ENCODE measurements at regions not wholly inside any gene's neighbourhood (a gene's known extent, or its start where the extent isn't known, plus 50 kb on each side); places are given as distances from the start of the nearest gene placed in this dataset.

DNA sequence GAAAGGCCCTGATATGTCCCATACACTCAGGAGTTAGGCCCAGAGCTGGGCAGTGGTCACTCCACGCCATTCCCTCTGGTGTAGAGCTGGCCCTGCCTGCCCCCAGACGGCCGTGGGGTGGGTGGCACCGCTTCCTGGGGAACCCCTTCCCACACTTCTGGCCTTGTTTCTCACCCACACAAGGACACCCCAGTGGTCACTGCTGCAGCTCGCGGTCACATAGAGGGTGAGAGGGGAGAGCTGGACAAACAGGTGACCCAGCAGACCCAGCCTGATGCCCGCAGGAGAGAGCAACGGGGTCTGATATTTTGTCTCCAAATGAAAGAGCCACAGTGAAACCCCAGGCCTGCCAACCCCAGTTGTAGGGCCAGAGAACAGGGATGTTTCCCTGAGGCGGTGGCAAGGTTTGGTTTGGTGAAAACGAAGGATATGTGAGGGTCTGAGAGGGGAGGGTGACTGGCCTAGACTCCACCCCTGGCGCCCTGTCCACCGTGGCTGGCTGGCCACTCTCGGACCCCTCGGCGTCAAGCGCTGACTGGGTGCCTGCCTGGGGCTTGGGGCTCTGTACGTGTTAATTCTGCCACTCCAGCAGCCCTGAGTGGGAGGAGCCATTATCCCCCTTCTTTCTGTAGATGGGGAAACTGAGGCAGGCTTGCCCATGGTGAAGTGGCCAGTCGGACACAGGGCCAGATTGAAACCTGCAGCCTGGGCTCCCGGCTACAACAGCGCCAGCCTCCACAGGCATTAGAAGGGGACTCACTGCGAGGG is 71.0 kb upstream of the PPARA start:
- DNase-seq = no peak

- DNase-seq = no peak
Measured at GRCh38 chr22:46079861-46080821, 70.2 kb upstream of the PPARA start.

DNA sequence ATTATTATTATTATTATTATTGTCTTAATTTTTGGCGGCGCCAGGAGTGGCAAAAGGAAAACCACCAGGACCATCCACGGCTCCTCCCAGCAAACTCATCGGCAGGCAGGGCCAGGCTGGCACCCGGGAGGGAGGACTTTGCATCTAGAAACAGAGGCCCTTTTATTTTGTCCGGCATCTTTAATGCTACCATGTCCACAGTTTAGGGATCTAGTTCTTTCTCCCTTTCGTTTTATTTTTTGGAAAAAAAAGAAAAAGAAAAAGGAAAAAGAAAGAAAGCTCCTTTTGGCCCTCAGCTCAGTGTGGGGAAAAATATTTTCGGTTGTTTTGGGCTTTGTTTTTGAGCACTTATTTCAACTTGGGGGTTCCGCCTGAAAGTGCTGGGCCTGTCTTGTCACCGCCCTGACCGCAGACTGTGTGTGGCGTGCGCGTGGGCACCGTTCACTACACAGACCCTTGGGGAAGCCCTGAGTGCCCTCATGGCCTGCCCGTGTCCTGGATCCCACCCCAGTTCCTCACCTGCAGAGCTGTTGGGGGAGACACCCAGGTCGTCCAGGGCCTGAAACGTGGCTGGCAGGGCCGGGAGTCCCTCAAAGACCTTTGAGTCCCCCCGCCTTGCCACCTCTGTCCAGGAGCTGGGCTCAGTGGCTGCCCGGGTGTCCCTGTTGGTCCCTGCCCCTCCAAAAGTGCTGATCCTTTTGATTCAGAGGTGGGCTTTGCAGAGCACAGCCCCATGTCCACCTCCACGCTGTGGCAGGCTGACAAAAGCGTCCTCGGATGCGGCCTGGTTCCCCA is 69.1 kb upstream of the PPARA start:
- DNase-seq = no peak

DNA sequence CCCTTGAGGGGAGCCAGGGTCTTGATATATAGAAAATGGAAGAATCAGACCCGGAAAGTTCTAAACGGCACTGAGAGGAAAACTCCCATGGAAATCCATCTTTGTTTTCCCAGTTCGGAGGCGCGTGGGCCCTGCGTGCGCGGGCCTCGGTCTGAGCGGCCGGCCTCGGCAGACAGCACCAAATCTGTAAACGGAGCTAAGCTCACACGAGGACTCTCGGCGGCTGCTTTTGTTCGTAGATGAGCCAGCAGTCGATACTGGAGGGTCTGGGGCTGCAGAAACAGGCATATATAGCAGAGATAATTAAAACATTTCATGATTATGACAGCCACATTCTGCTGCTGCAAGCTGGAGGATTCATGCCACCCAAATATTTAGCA is 68.5 kb upstream of the PPARA start:
- DNase-seq = no peak

GRCh38 chr22:46082633-46083032 is 67.7 kb upstream of the PPARA start:
- no peak for DNase-seq

GRCh38 chr22:46083383-46084350 is 66.7 kb upstream of the PPARA start:
- no peak for DNase-seq

DNA sequence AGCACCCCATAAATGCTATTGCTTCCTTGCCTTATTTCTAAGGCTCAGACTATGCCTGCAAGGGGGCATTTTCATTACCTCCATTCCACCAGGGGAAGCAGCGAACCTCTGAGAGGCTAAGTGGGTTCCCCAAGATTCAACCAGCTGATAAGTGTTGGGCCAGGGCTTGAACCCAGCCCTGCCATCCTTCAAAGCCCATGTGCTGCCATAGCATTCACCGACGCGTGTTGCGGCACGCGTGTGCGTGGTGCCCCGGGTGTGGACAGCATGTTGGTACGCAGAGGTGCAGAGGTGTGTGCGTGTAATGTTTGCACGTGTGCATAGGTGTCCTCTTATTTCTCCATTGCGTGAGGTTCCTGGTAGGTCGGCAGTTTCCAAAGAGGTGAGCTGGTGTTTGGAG is 66.0 kb upstream of the PPARA start:
- DNase-seq = no peak

DNA sequence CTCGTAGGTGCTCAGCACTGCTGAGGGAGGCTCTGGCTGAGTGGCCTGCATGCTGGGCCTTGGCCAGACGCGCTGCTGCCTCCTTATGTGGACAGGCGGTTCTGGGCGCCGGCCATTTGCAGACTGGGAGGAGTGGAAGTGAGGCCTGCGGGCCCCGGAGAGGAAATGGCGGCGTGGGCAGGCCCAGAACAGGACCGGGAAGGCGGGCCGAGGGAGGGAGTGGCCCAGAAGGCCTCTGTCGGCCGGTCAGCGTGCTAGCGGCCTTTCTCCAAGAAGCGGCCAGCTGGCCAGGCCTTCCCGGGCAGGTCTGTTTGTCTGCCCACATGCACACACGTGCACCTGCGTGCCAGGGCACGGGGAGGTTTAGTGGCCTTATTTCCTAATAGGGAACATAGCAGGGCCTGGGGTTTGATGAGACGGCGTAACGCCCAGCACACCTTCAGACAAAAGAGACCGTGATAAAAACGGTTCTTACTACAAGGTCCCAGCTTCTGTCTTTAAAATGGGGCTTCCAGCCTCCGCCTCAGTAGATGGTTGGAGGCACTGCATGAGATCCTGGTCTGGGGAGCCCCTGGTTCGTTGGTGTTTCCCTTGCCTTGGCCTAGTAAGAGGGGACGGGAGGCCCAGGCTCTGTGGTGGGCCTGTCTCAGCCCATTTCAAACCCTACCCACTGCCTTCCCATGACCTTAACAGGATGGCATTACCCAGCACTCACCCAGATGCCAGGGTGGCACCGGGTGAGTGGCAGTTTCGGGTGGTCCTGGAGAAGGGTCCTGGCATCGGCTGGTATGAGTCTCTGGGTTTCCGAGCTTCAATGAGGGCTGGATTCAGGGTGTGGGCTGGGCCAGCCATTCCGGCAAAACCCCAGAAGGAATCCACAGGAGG is 65.1 kb upstream of the PPARA start:
- no peak for DNase-seq

DNA sequence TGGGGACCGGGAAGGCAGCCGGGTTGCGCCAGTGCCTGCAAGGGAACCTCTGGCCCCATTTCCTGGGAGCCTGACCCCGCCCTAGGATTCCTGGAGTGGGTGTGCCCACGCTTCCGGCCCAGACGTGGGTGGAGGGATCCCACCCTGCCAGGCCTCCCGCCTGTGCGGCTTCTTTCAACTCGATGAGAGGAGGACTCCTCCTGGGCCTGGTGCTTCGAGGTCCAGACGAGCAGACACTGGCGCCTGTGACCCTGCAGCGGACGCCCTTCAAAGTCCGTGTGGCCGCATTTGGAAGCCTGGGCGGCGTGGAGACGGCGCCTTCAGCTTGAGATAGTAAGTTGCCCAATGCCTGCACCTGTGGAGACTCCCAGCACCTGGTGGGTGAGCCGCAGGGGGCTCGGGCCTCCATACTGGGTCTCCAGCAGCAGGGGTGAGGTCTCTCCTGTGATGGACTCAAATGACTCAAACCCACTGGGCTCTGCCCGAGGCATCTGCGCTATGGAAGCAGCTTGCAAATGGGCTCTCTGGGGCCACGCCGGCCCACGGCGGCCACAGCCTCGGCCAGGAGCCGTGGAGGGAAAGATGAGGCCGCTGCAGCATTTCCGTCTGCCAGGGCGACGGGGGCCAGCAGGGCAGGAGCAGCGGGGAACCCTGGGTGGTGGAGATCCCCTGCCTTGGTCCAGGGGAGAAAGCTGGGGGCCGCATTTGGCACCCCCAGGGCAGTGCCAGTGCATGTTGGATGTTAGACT is 64.3 kb upstream of the PPARA start:
- DNase-seq = no peak

- DNase-seq = no peak
Measured at GRCh38 chr22:46086577-46087335, 63.6 kb upstream of the PPARA start.

DNA sequence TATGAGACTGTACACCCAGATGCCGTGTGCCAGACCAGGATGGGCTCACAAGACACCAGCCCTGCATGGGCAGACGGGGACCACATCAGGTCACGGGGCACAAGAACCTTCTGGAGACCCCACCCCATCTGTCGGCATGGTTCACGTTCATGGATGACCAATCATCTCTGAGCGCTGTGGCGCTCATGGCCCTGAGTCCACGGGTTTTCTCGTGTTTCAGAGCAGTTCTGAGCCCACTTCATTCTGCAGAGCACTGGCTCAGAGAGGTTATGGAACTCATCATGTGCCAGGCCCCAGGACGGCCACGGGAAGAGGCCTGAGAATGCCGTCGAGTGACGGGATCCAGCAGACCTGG is 63.0 kb upstream of the PPARA start:
- no peak for DNase-seq

DNA sequence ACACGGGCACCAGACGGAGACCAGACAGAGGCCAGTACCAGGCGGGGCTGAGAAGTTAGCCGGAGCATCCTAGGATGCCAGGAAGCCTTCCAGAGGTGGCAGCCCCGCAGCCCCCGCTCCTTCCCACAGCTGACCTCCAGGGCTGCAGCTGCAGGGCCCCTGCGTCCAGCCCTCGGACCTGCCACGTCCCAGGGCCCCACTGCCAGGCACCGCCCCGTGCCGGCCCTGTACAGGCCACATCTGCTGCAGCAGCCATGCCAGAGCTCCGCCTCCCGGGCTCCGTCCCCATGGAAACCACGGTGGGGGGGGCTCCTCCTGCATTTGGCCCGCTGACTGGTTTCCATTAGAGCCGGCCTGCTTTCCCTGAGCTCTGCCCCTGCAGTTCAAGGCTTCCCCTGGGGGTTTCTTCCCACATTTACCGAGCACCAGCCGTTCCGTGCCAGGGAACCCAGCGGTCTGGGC is 62.5 kb upstream of the PPARA start:
- DNase-seq = no peak

GRCh38 chr22:46088541-46089311 is 61.6 kb upstream of the PPARA start:
- DNase-seq = no peak

DNA sequence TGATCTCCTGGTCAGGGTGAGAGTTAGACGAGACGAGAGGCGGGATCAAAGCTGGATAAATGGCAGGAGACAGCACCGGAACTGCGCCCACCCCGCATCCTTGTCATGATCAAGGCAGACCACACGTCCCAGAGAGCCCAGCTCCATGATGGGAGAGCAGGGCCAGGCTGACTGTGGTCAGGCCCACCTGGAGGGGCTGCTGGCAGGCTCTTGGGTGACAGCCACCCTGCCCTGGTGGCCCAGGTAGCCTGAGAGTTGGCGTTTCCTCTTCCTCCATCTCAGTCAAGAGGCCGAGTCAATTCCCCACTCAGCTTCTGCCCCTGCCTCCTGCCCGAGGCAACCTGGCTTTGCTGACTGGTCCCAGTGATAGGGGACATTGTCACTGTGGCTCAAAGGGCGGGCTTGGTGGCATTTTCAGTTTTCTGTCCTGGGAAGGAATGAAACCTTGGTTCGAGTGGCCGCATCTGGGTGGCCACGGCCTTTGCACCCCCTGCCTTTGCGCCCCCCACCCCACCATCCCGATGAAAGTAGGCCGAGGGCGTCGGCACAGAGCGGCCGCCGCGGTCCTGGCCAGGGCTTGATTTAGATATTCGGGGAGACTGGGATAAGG is 60.8 kb upstream of the PPARA start:
- no peak for DNase-seq

- DNase-seq = no peak
Measured at GRCh38 chr22:46090036-46090591, 60.2 kb upstream of the PPARA start.

DNA sequence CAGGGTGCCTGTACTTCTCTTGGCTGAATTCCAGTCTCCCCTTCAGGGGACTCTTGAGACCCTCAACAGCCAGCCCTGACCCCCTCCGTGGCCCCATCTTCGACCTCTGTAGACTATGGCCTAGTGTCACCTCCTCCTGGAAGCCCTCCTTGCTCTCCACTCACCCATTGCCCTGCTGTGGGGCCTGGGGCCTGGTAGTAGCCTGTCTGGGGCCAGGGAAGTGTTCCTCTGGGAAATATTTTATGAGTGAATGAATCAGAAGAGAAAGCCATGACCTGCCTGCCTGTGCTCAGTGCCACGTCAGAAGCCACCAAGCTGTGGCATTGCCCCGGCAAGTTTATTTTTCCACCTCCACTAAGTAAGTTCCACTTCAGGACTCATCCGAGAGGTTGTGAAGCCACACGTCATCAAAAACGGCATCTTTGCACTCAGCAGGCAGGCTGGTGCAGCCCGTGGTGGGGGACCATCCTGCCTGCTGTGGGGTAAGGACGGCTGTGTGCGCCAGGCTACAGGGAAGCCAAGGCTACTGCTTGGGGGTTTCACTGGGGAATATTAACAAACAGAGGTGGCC is 59.6 kb upstream of the PPARA start:
- DNase-seq = no peak

GRCh38 chr22:46091277-46091977 is 58.9 kb upstream of the PPARA start:
- DNase-seq = no peak
